Epithelial cell of esophagus (primary cell): ENCODE measurements at regions not wholly inside any gene's neighbourhood (a gene's known extent, or its start where the extent isn't known, plus 50 kb on each side); places are given as distances from the start of the nearest gene placed in this dataset.
"Not testable (repeated sequence)": the region's sequence is repeated elsewhere in the genome, so short reads cannot be mapped to it uniquely, and the experiment has no call there.

ENCODE experiments used
- DNase-seq: peaks from one replicate; pipeline ENCODE4 v3.0.0; 2010; ENCODE audit warnings: low read depth
- H3K4me3 ChIP-seq: 2 replicates; pipeline ENCODE4 v1.5.1; 2011; ENCODE audit warnings: mild to moderate bottlenecking, low read length, control low read depth
- CTCF ChIP-seq: IDR thresholded peaks from 2 replicates; pipeline ENCODE4 v1.5.1; 2011; ENCODE audit warnings: low read depth, mild to moderate bottlenecking, low read length, control low read depth, inconsistent platforms; ENCODE audit not compliant: insufficient read depth; ENCODE audit errors: missing control alignments

- TF ChIP-seq CTCF: no peak
Observed at GRCh38 chr4:105068516-105068915, 78.2 kb upstream of the TET2 start.

GRCh38 chr4:105072095-105072494 is 74.6 kb upstream of the TET2 start:
- DNase-seq, H3K4me3 ChIP-seq: not testable (repeated sequence)

More at GRCh38 chr4:105068516-105068915, 78.2 kb upstream of the TET2 start:
- H3K4me3 ChIP-seq: no peak overlapping the region
- no peak for DNase-seq

DNA sequence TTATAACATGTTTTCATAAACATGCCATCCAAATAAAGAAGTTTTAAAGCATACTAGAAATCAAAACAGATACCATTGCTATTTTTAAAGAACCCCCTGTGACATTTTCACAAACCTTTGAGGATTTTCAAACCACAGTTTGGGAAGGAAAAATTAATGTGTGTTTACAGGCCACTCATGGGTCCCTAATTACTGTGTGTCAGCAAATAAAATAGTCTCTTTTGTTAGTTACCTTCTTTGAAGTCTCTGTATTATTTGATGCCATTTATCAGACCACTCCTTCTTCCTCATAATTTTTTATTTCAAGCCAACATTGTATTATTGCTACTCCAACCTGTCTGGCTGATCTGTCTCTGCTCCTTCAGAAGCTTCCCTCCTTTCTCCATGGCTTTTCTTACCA is 72.6 kb upstream of the TET2 start:
- no peak for DNase-seq
- H3K4me3 ChIP-seq: no peak overlapping the region
- no peak for TF ChIP-seq CTCF

DNA sequence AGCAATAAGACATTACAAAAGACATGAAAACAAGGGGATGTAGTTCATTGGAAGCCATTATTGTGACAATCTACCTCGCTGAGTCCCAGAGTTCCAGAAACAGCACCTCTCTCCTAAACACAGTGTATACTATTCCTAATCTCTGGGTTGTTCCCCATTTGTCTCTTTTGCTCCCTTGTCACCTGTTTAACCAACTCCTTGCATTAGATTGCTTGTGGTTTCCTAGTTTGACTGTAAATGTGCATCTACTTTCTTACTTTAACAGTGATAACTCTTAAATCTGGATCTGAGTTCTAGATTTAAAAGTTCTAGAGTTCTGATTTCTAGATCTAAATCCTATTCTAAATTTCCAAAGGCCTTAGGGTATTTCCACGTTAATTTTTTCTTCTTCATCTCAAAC is 71.6 kb upstream of the TET2 start:
- TF ChIP-seq CTCF: no peak
- no peak overlapping the region for H3K4me3 ChIP-seq
- DNase-seq: no peak

- H3K4me3 ChIP-seq: no peak overlapping the region
- no peak for TF ChIP-seq CTCF
- DNase-seq: peak; percentile 93
Observed at GRCh38 chr4:105088110-105088879, 58.4 kb upstream of the TET2 start.

DNA sequence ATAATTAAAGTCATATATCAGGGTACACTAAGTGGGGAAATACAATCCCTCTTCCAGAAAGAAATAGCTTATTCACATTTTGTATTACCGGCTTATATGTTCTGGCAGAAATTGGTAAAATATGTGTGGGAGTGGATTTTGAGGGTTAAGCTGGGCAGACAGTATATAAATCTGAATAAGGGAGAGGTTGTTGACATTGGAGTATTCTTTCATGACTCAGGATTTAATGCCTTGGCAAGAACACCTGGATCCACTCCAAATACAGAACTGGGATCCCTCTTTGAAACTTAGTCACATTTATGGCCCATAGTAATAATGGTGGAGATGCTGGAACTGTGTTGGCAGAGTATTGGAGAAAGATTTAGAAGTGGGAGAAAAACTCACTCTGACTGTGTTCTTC is 54.3 kb upstream of the TET2 start:
- no peak for TF ChIP-seq CTCF
- peak; percentile 92 for DNase-seq
- no peak overlapping the region for H3K4me3 ChIP-seq

DNA sequence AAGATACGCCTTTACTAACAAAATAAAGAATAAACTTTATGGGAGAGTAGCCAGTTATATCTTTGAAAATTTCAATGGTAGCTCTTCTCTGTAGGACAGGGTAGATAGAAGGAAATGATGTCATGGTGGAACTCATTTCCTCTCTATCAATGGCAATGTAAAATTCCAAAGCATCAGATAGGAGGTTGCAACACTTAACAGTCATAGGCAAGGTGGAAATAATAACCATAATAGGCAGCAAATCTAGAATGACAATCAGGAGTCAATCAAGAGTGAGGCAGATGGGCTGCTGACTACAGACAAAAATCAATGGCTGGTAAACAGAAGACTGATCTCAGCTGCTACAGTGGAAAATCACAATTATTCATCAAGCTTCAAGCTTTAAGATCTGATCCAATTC is 53.9 kb upstream of the TET2 start:
- peak; percentile 80 for DNase-seq
- no peak for TF ChIP-seq CTCF
- no peak overlapping the region for H3K4me3 ChIP-seq

GRCh38 chr4:105093975-105094374 is 52.7 kb upstream of the TET2 start:
- no peak overlapping the region for H3K4me3 ChIP-seq
- DNase-seq: no peak
- TF ChIP-seq CTCF: no peak
